HEK293 (cell line): ENCODE measurements at regions not wholly inside any gene's neighbourhood (a gene's known extent, or its start where the extent isn't known, plus 50 kb on each side); places are given as distances from the start of the nearest gene placed in this dataset.

ENCODE experiments used
- PATZ1 ChIP-seq: fragments of 450-650 bp; formaldehyde crosslinking; IDR thresholded peaks from 2 replicates; pipeline ENCODE4 v1.5.1; 2016; ENCODE audit warnings: missing biosample characterization, missing genetic modification characterization
- ZNF280C ChIP-seq: fragments of 450-650 bp; formaldehyde crosslinking; IDR thresholded peaks from 2 replicates; pipeline ENCODE4 v1.5.1; 2016; ENCODE audit warnings: missing biosample characterization, missing genetic modification characterization
- ZNF433 ChIP-seq: fragments of 450-650 bp; formaldehyde crosslinking; IDR thresholded peaks from 2 replicates; pipeline ENCODE4 v1.5.1; 2016; ENCODE audit warnings: missing biosample characterization, missing genetic modification characterization, low read depth
- ZNF707 ChIP-seq: fragments of 450-650 bp; formaldehyde crosslinking; IDR thresholded peaks from 2 replicates; pipeline ENCODE4 v1.5.1; 2016; ENCODE audit warnings: missing biosample characterization, missing genetic modification characterization
- ZNF837 ChIP-seq: fragments of 450-650 bp; formaldehyde crosslinking; IDR thresholded peaks from 2 replicates; pipeline ENCODE4 v1.5.1; 2016; ENCODE audit warnings: missing biosample characterization, missing genetic modification characterization

- TF ChIP-seq ZNF707: no peak
- TF ChIP-seq ZNF280C (tag by site-specific recombination): no peak
- TF ChIP-seq ZNF433 (tag by site-specific recombination): no peak
- TF ChIP-seq ZNF837 (tag by site-specific recombination): no peak
- no peak for TF ChIP-seq PATZ1 (tag by site-specific recombination)
These were observed 178.7 kb downstream of the KLF6 start for GRCh38 chr10:3606309-3606708.
